ENCODE measurements at regions not wholly inside any gene's neighbourhood (a gene's known extent, or its start where the extent isn't known, plus 50 kb on each side); places are given as distances from the start of the nearest gene placed in this dataset.

GRCh38 chr15:57884936-57885335, 178.4 kb downstream of the POLR2M start:
- H3K4me3 ChIP-seq (ENCODE audit: low read depth, low read length) = no peak overlapping the region
- no peak for TF ChIP-seq CTCF (IDR thresholded peaks at IDR 0.05; ENCODE audit: borderline replicate concordance, insufficient read depth, low read depth, low read length)

GRCh38 chr15:57885435-57885834, 178.9 kb downstream of the POLR2M start:
- no peak for TF ChIP-seq CTCF (IDR thresholded peaks at IDR 0.05; ENCODE audit: borderline replicate concordance, insufficient read depth, low read depth, low read length)
- no peak overlapping the region for H3K4me3 ChIP-seq (ENCODE audit: low read depth, low read length)

GRCh38 chr15:57887825-57888224, 177.7 kb downstream of the ALDH1A2 start:
- no peak overlapping the region for H3K4me3 ChIP-seq (ENCODE audit: low read depth, low read length)
- no peak for TF ChIP-seq CTCF (IDR thresholded peaks at IDR 0.05; ENCODE audit: borderline replicate concordance, insufficient read depth, low read depth, low read length)

- TF ChIP-seq CTCF (IDR thresholded peaks at IDR 0.05; ENCODE audit: borderline replicate concordance, insufficient read depth, low read depth, low read length) = no peak
- no peak overlapping the region for H3K4me3 ChIP-seq (ENCODE audit: low read depth, low read length)
Measured at GRCh38 chr15:57890351-57890750, 175.2 kb downstream of the ALDH1A2 start.

- H3K4me3 ChIP-seq (ENCODE audit: low read depth, low read length) = no peak overlapping the region
- no peak for TF ChIP-seq CTCF (IDR thresholded peaks at IDR 0.05; ENCODE audit: borderline replicate concordance, insufficient read depth, low read depth, low read length)
Measured at GRCh38 chr15:57890878-57891277, 174.6 kb downstream of the ALDH1A2 start.

- no peak for TF ChIP-seq CTCF (IDR thresholded peaks at IDR 0.05; ENCODE audit: borderline replicate concordance, insufficient read depth, low read depth, low read length)
Measured at GRCh38 chr15:57892181-57892580, 173.3 kb downstream of the ALDH1A2 start.

GRCh38 chr15:57893040-57893439, 172.5 kb downstream of the ALDH1A2 start:
- no peak overlapping the region for H3K4me3 ChIP-seq (ENCODE audit: low read depth, low read length)
- TF ChIP-seq CTCF (IDR thresholded peaks at IDR 0.05; ENCODE audit: borderline replicate concordance, insufficient read depth, low read depth, low read length) = no peak

More at GRCh38 chr15:57892181-57892580, 173.3 kb downstream of the ALDH1A2 start:
- H3K4me3 ChIP-seq (ENCODE audit: low read depth, low read length) = no peak overlapping the region
